SK-N-SH treated with all-trans-retinoic acid at 6 μM for 48 hours (cell line): ENCODE measurements at regions not wholly inside any gene's neighbourhood (a gene's known extent, or its start where the extent isn't known, plus 50 kb on each side); places are given as distances from the start of the nearest gene placed in this dataset.
"Not testable (repeated sequence)": the region's sequence is repeated elsewhere in the genome, so short reads cannot be mapped to it uniquely, and the experiment has no call there.

Experiments used
- ATAC-seq: fragments of 200-7000 bp; cut with Tn5 transposase; 3 replicates; pipeline ENCODE4 v1.9.1; 2020; ENCODE audit warnings: mild to moderate bottlenecking, moderate library complexity
- ARNTL ChIP-seq: fragments of 450-650 bp; formaldehyde crosslinking; IDR thresholded peaks from 2 replicates; pipeline ENCODE4 v1.5.0; 2020; ENCODE audit warnings: low read depth, mild to moderate bottlenecking, moderate library complexity, borderline replicate concordance
- BACH2 ChIP-seq: fragments of 250-450 bp; sonication (Bioruptor Pico); IDR thresholded peaks from 2 replicates; pipeline ENCODE4 v1.9.0; 2021; ENCODE audit warnings: mild to moderate bottlenecking, borderline replicate concordance
- CREB5 ChIP-seq: fragments of 250-450 bp; sonication (Bioruptor Pico); IDR thresholded peaks from 2 replicates; pipeline ENCODE4 v1.5.1; 2020; ENCODE audit warnings: low read depth, mild to moderate bottlenecking, moderate library complexity
- CSDC2 ChIP-seq: fragments of 250-450 bp; sonication (Bioruptor Pico); IDR thresholded peaks from 2 replicates; pipeline ENCODE4 v1.5.0; 2020; ENCODE audit warnings: mild to moderate bottlenecking, moderate library complexity
- CSRNP3 ChIP-seq: fragments of 250-450 bp; sonication (Bioruptor Pico); IDR thresholded peaks from 2 replicates; pipeline ENCODE4 v1.5.1; 2021; ENCODE audit warnings: mild to moderate bottlenecking, moderate library complexity
- ESRRG ChIP-seq: fragments of 250-450 bp; sonication (Bioruptor Pico); IDR thresholded peaks from 2 replicates; pipeline ENCODE4 v1.6.1; 2021; ENCODE audit warnings: mild to moderate bottlenecking
- GLIS3 ChIP-seq: fragments of 250-450 bp; sonication (Bioruptor Pico); IDR thresholded peaks from 2 replicates; pipeline ENCODE4 v1.5.0; 2020; ENCODE audit warnings: mild to moderate bottlenecking, moderate library complexity
- ISL1 ChIP-seq: fragments of 250-450 bp; sonication (Bioruptor Pico); IDR thresholded peaks from 2 replicates; pipeline ENCODE4 v2.1.2; 2022; ENCODE audit warnings: mild to moderate bottlenecking, moderate library complexity
- OSR1 ChIP-seq: fragments of 250-450 bp; sonication (Bioruptor Pico); IDR thresholded peaks from 2 replicates; pipeline ENCODE4 v1.8.0; 2022; ENCODE audit warnings: moderate library complexity, mild to moderate bottlenecking, inconsistent platforms
- PATZ1 ChIP-seq: fragments of 250-450 bp; sonication (Bioruptor Pico); IDR thresholded peaks from 2 replicates; pipeline ENCODE4 v1.8.0; 2020; ENCODE audit warnings: mild to moderate bottlenecking, moderate library complexity, borderline replicate concordance
- POU6F1 ChIP-seq: fragments of 250-450 bp; sonication (Bioruptor Pico); IDR thresholded peaks from 2 replicates; pipeline ENCODE4 v1.8.0; 2021; ENCODE audit warnings: low read depth, mild to moderate bottlenecking, moderate library complexity, borderline replicate concordance
- PPARA ChIP-seq: fragments of 250-450 bp; sonication (Bioruptor Pico); IDR thresholded peaks from 2 replicates; pipeline ENCODE4 v1.5.0; 2020; ENCODE audit warnings: mild to moderate bottlenecking, borderline replicate concordance
- RARB ChIP-seq: fragments of 250-450 bp; sonication (Bioruptor Pico); IDR thresholded peaks from 2 replicates; pipeline ENCODE4 v1.8.0; 2021; ENCODE audit warnings: mild to moderate bottlenecking, moderate library complexity
- SNAI2 ChIP-seq: fragments of 250-450 bp; sonication (Bioruptor Pico); IDR thresholded peaks from 2 replicates; pipeline ENCODE4 v1.5.0; 2020; ENCODE audit warnings: mild to moderate bottlenecking, moderate library complexity
- TCF4 ChIP-seq: fragments of 250-450 bp; sonication (Bioruptor Pico); IDR thresholded peaks from 2 replicates; pipeline ENCODE4 v1.8.0; 2021; ENCODE audit warnings: mild to moderate bottlenecking, moderate library complexity, borderline replicate concordance
- TSHZ2 ChIP-seq: fragments of 250-450 bp; sonication (Bioruptor Pico); IDR thresholded peaks from 2 replicates; pipeline ENCODE4 v1.5.0; 2020; ENCODE audit warnings: mild to moderate bottlenecking, moderate library complexity
- ZC3H10 ChIP-seq: fragments of 250-450 bp; sonication (Bioruptor Pico); IDR thresholded peaks from 2 replicates; pipeline ENCODE4 v1.5.1; 2021; ENCODE audit warnings: mild to moderate bottlenecking, moderate library complexity
- ZFP3 ChIP-seq: fragments of 250-450 bp; sonication (Bioruptor Pico); IDR thresholded peaks from 2 replicates; pipeline ENCODE4 v1.5.0; 2020; ENCODE audit warnings: mild to moderate bottlenecking, moderate library complexity
- ZFP30 ChIP-seq: fragments of 450-650 bp; formaldehyde crosslinking; IDR thresholded peaks from 2 replicates; pipeline ENCODE4 v1.5.0; 2022; ENCODE audit warnings: mild to moderate bottlenecking, moderate library complexity
- ZNF565 ChIP-seq: fragments of 450-650 bp; formaldehyde crosslinking; conservative IDR thresholded peaks from 2 replicates; pipeline ENCODE4 v1.5.0; 2020; ENCODE audit warnings: low read depth, mild to moderate bottlenecking, moderate library complexity
- ZNF70 ChIP-seq: fragments of 450-650 bp; formaldehyde crosslinking; IDR thresholded peaks from 2 replicates; pipeline ENCODE4 v1.5.0; 2020; ENCODE audit warnings: mild to moderate bottlenecking, moderate library complexity

- no peak; the same call in 2 of the 3 replicates for ATAC-seq
- TF ChIP-seq ARNTL (CRISPR knock-in tag) (no peak), TSHZ2 (CRISPR knock-in tag) (no peak), ESRRG (CRISPR knock-in tag) (no peak), TCF4 (no peak), PPARA (CRISPR knock-in tag) (no peak), ZNF70 (CRISPR knock-in tag) (no peak), ISL1 (CRISPR knock-in tag) (no peak), ZFP3 (CRISPR knock-in tag) (no peak), RARB (no peak), CSDC2 (CRISPR knock-in tag) (no peak), PATZ1 (CRISPR knock-in tag) (no peak), SNAI2 (CRISPR knock-in tag) (no peak), POU6F1 (no peak), GLIS3 (CRISPR knock-in tag) (no peak), ZNF565 (CRISPR knock-in tag) (no peak), BACH2 (no peak), CREB5 (CRISPR knock-in tag) (no peak)
Observed at GRCh38 chr9:14989811-14990210, 79.6 kb upstream of the FREM1 start.

- ATAC-seq, result not testable (repeated sequence)
Observed at GRCh38 chr9:14989336-14989735, 79.1 kb upstream of the FREM1 start.

- no peak for ATAC-seq
- no peak for TF ChIP-seq CSRNP3
- TF ChIP-seq ZC3H10 (CRISPR knock-in tag), result no peak
- no peak for TF ChIP-seq BACH2
- no peak for TF ChIP-seq CREB5 (CRISPR knock-in tag)
- TF ChIP-seq PPARA (CRISPR knock-in tag), result no peak
- TF ChIP-seq ZFP30 (CRISPR knock-in tag), result no peak
- TF ChIP-seq OSR1 (CRISPR knock-in tag), result no peak
- TF ChIP-seq PATZ1 (CRISPR knock-in tag), result no peak
- TF ChIP-seq, all 23 proteins: peak for 0
Observed at GRCh38 chr9:14987858-14988257, 77.6 kb upstream of the FREM1 start.
